ENCODE measurements at regions not wholly inside any gene's neighbourhood (a gene's known extent, or its start where the extent isn't known, plus 50 kb on each side); places are given as distances from the start of the nearest gene placed in this dataset.

DNA sequence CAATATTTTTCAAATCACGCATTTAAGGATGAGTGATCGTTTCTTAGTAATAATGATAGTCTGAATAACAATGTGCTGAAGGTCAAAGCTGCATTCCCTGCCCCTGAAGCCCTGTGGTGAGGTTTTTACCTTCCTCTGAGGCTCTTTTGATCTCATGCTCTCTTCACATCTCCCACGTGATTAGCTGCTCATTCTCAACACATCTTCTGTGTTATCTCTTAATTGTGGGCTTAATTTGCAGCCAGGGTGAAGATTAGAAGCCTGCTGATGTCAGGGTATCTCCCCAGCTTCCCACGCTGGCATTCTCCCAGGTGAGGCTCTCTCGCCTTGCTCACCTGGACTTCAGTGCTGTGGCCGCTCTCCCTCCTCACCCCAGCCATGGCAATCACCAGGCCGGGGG is 109.7 kb upstream of the FOXQ1 start:
- H3K4me3 ChIP-seq (replicated peaks in 1 of 2; ENCODE audit: low read depth in 2 of 2, low read length in 2 of 2): no peak overlapping the region
- no peak for TF ChIP-seq CTCF (IDR thresholded peaks at IDR 0.05; ENCODE audit: low read depth, low read length)
- no peak for DNase-seq (ENCODE audit: low read depth in 2 of 2)

DNA sequence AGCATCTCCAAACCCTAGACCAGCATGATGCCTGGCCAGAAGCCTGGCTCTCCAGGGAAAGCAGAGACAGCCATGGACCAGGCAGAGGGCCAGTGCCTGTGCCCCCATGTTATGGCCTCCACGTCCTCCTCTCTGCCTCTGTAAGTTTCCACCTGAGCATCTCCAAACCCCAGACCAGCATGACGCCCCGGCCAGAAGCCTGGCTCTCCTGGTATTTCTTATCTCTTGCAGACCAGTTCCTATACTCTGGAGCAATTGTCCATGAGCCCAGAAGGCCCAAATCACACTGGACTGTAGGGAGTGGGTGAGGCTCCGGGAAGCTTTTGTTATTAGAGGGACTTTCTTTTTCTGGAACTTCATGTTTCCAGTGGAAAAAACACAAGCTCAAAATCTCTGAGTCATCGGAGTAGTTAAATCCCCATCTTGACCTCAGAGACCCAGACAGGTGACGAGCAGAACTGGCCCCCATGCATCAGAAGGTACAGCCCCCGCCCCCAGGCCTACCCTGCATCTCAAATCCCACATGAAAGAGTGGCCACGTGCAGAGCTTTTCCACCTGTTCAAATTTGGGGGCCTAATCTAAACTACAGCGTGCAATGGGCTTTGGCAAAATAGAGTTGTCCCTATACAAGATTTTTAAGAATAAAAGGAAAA is 110.2 kb upstream of the FOXQ1 start:
- DNase-seq (ENCODE audit: low read depth in 2 of 2): no peak
- H3K4me3 ChIP-seq (replicated peaks in 1 of 2; ENCODE audit: low read depth in 2 of 2, low read length in 2 of 2): no peak overlapping the region
- TF ChIP-seq CTCF (IDR thresholded peaks at IDR 0.05; ENCODE audit: low read depth, low read length): no peak

DNA sequence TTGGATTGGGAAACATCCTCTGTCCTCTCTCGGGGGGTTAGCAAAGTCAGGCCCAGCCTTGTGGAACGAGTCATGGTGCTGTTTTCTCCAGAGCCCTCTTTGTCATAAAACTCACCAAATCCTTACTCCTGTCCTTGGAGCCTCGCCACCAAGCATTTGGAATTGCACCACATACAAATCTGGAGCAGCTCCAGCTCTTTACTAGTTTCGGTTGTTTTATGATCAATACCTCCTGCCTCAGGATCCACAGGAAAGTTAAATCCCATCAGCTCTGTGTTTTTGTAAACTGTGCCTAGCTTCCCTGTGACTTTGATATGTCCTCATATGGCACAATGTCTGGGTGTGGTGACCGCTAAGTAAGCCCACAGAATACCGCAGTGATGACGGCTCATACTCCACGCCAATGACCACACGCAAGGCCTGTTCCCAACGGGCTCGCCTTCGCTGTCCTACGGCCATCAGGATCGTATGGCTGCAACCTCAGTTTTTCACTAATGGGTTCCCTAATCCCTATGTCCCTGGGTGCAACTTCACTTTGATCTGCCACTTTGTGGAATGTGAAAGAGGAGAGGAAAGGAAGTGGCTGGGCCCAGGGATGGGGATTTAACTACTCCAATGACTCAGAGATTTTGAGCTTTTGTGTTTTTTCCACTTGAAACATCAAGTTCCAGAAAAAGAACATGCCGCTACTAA is 111.3 kb upstream of the FOXQ1 start:
- TF ChIP-seq CTCF (IDR thresholded peaks at IDR 0.05; ENCODE audit: low read depth, low read length): no peak
- DNase-seq (ENCODE audit: low read depth in 2 of 2): peak in 1 of 2 donors; percentile 4
- no peak overlapping the region for H3K4me3 ChIP-seq (replicated peaks in 1 of 2; ENCODE audit: low read depth in 2 of 2, low read length in 2 of 2)

DNA sequence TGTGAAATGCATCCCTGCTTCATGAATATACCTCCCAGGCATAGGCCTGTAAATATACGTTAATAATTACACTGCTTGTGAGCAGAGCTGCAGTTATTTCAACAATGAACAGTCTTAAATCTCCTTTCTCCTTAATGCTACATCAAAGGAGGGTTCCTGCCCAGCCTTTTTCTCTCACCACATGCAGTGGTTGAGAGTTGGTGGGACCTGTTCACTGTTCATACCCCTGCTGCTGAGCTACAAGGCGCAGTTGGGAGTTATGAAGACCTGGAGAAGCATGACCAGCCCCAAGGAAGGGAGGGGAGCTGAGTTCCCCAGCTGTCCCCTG is 111.9 kb upstream of the FOXQ1 start:
- no peak for TF ChIP-seq CTCF (IDR thresholded peaks at IDR 0.05; ENCODE audit: low read depth, low read length)
- no peak overlapping the region for H3K4me3 ChIP-seq (replicated peaks in 1 of 2; ENCODE audit: low read depth in 2 of 2, low read length in 2 of 2)
- DNase-seq (ENCODE audit: low read depth in 2 of 2): no peak

DNA sequence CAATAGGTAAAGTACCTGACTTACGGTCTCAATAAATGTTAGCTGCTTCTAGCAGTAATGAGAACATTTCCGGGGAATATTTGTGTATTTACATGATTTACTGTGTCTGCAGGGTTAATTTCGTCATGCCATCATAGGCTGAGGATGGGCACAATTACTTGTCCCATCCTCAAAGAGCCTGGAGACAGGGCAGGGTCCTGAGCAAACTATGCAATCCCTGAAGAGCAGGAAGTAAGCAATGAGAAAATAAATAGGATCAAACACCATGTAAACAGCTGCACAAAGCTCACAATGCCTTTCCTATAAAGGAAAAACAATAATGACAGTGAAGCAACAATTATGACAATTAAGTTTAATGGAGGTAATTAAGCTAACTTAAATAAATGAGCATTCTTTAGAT is 114.6 kb upstream of the FOXQ1 start:
- TF ChIP-seq CTCF (IDR thresholded peaks at IDR 0.05; ENCODE audit: low read depth, low read length): no peak
- H3K4me3 ChIP-seq (replicated peaks in 1 of 2; ENCODE audit: low read depth in 2 of 2, low read length in 2 of 2): no peak overlapping the region
- no peak for DNase-seq (ENCODE audit: low read depth in 2 of 2)

DNA sequence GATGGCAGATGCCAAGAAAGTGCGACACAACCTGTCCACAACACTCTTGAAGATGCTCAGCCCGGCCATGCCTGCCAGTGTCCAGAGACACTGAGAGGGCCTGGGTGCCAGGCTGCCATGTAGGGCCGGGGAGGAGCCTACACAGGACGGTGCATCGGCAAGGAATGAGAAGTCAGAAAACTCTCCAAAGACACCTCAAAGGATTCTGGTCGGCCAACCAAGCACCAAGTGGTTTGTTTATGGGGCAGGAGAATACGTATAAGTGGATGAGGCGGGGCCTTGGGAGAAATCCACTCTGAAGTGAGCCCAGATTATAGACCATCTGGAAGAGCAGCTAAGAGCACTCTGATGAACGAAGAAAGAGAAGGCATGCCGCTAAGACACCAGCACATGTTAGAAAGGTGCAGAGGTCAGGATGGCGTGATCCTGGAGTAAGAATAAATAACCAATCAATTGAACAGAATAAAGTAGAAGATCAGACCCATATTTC is 120.7 kb upstream of the FOXQ1 start:
- no peak for DNase-seq (ENCODE audit: low read depth in 2 of 2)
- H3K4me3 ChIP-seq (replicated peaks in 1 of 2; ENCODE audit: low read depth in 2 of 2, low read length in 2 of 2): no peak overlapping the region
- no peak for TF ChIP-seq CTCF (IDR thresholded peaks at IDR 0.05; ENCODE audit: low read depth, low read length)
